ENCODE measurements at regions not wholly inside any gene's neighbourhood (a gene's known extent, or its start where the extent isn't known, plus 50 kb on each side); places are given as distances from the start of the nearest gene placed in this dataset.

GRCh38 chr20:60966766-60967165 is 285.3 kb upstream of the CDH4 start:
- Histone ChIP-seq H3K4me1 (ENCODE audit: control insufficient read depth, insufficient read depth, low read length) (peaks cover 2% of the 10 kb centered on the region), H3K27me3 (ENCODE audit: control insufficient read depth, insufficient read depth, low read length, poor library complexity, severe bottlenecking) (no peaks in the 10 kb centered on the region), H3K9me3 (ENCODE audit: control insufficient read depth, low read length) (no peaks in the 10 kb centered on the region), H3K9ac (ENCODE audit: extremely low read depth, low read length, poor library complexity, severe bottlenecking) (no peak overlapping the region), H3K27ac (ENCODE audit: low read depth, low read length) (no peak overlapping the region), H3K36me3 (ENCODE audit: control insufficient read depth, insufficient read depth, low read length) (no peaks in the 10 kb centered on the region), H3K4me3 (ENCODE audit: low read length) (no peak overlapping the region)
- TF ChIP-seq CTCF (conservative IDR thresholded peaks at IDR 0.05): no peak
- peak; percentile 10 for DNase-seq
- Mint-ChIP-seq H3K4me3 (no peak overlapping the region), H3K9me3 (no peaks in the 10 kb centered on the region), H3K27ac (no peak overlapping the region), H3K36me3 (ENCODE audit: low read depth) (no peaks in the 10 kb centered on the region), H3K4me1 (peaks cover 10% of the 10 kb centered on the region), H3K27me3 (ENCODE audit: insufficient read depth) (peaks cover 33% of the 10 kb centered on the region)
- 91 to 96% methylated on average over 15 to 19 of the region's 19 CpGs for WGBS, 2 experiments (ENCODE audit: insufficient coverage in 1 of 2, insufficient read length in 1 of 2)

DNA sequence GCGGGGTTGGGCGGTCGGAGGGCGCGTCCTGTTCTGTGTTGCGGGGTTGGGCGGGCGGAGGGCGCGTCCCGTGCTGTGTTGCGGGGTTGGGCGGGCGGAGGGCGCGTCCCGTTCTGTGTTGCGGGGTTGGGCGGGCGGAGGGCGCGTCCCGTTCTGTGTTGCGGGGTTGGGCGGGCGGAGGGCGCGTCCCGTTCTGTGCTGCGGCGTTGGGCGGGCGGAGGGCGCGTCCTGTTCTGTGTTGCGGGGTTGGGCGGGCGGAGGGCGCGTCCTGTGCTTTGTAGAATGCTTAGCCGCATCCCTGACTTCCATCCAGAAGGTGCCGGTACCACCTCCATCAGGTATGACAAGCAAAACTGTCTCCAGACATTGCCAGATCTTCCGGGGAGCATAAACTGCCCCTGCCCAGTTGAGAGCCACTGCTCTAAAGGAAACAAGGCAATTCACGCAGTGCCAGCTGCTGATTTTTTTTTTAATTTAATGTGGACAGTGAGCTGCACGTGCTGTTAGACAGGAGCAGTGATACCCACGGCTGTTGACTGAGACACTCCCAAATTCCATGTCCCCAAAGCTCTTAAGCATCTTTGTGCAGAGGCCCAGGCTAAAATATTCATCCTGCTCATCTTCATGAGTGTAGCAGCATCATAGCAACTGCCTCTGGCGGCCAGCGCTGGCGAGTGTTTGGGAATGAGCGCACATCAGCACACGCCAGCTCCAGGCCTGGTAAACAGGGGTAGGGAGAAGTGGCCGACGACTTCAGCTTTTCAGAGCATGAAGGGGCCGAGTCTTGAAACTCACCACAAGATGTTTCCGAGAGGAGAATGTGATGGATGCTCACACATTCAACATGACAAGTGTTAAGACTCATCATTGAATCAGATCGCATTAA is 284.4 kb upstream of the CDH4 start:
- TF ChIP-seq CTCF (conservative IDR thresholded peaks at IDR 0.05): no peak
- no peaks in the 10 kb centered on the region for H3K9me3 ChIP-seq (ENCODE audit: control insufficient read depth, low read length)
- H3K36me3 ChIP-seq (ENCODE audit: control insufficient read depth, insufficient read depth, low read length): no peaks in the 10 kb centered on the region
- Mint-ChIP-seq H3K36me3 (ENCODE audit: low read depth) (no peaks in the 10 kb centered on the region), H3K27me3 (ENCODE audit: insufficient read depth) (peaks cover 36% of the 10 kb centered on the region), H3K9me3 (no peaks in the 10 kb centered on the region), H3K4me3 (no peak overlapping the region), H3K27ac (no peak overlapping the region), H3K4me1 (peaks cover 7% of the 10 kb centered on the region)
- H3K27ac ChIP-seq (ENCODE audit: low read depth, low read length): no peak overlapping the region
- peak; percentile 10 for DNase-seq
- 90 to 93% methylated on average over 18 to 53 of the region's 56 CpGs for WGBS, 2 experiments (ENCODE audit: insufficient coverage in 1 of 2, insufficient read length in 1 of 2)
- no peak overlapping the region for H3K9ac ChIP-seq (ENCODE audit: extremely low read depth, low read length, poor library complexity, severe bottlenecking)
- H3K4me1 ChIP-seq (ENCODE audit: control insufficient read depth, insufficient read depth, low read length): no peaks in the 10 kb centered on the region
- H3K27me3 ChIP-seq (ENCODE audit: control insufficient read depth, insufficient read depth, low read length, poor library complexity, severe bottlenecking): no peaks in the 10 kb centered on the region
- H3K4me3 ChIP-seq (ENCODE audit: low read length): no peak overlapping the region

- no peaks in the 10 kb centered on the region for H3K9me3 ChIP-seq (ENCODE audit: control insufficient read depth, low read length)
- no peak overlapping the region for H3K9ac ChIP-seq (ENCODE audit: extremely low read depth, low read length, poor library complexity, severe bottlenecking)
- WGBS, 2 experiments (ENCODE audit: insufficient coverage in 1 of 2, insufficient read length in 1 of 2): 90 to 92% methylated on average over 5 to 7 of the region's 7 CpGs
- Mint-ChIP-seq H3K36me3 (ENCODE audit: low read depth) (no peaks in the 10 kb centered on the region), H3K4me1 (no peaks in the 10 kb centered on the region), H3K4me3 (no peak overlapping the region), H3K27me3 (ENCODE audit: insufficient read depth) (peaks cover 41% of the 10 kb centered on the region), H3K9me3 (no peaks in the 10 kb centered on the region), H3K27ac (no peak overlapping the region)
- H3K27ac ChIP-seq (ENCODE audit: low read depth, low read length): no peak overlapping the region
- TF ChIP-seq CTCF (conservative IDR thresholded peaks at IDR 0.05): no peak
- no peak overlapping the region for H3K4me3 ChIP-seq (ENCODE audit: low read length)
- peak; percentile 8 for DNase-seq
- no peaks in the 10 kb centered on the region for H3K4me1 ChIP-seq (ENCODE audit: control insufficient read depth, insufficient read depth, low read length)
- H3K27me3 ChIP-seq (ENCODE audit: control insufficient read depth, insufficient read depth, low read length, poor library complexity, severe bottlenecking): no peaks in the 10 kb centered on the region
- no peaks in the 10 kb centered on the region for H3K36me3 ChIP-seq (ENCODE audit: control insufficient read depth, insufficient read depth, low read length)
Observed at GRCh38 chr20:60968853-60969720, 283.0 kb upstream of the CDH4 start.

Measured in endodermal cell (in vitro differentiated cells).